K562 (cell line): ENCODE measurements at regions not wholly inside any gene's neighbourhood (a gene's known extent, or its start where the extent isn't known, plus 50 kb on each side); places are given as distances from the start of the nearest gene placed in this dataset.

Source experiments
- ARHGAP35 ChIP-seq: fragments of 450-650 bp; IDR thresholded peaks from 2 replicates; pipeline ENCODE4 v1.6.1; 2018; ENCODE audit not compliant: partially characterized antibody
- CEBPB ChIP-seq: fragments of 450-650 bp; IDR thresholded peaks from 2 replicates; pipeline ENCODE4 v1.6.1; 2016; ENCODE audit warnings: missing genetic modification characterization, missing compliant biosample characterization
- E2F1 ChIP-seq: sonication (generic); formaldehyde crosslinking; IDR thresholded peaks from 2 replicates; pipeline ENCODE4 v1.8.1; 2023; ENCODE audit warnings: mild to moderate bottlenecking, missing genetic modification reagents, moderate library complexity
- ELF1 ChIP-seq: fragments of 200-800 bp; sonication (Bioruptor generic); IDR thresholded peaks from 2 replicates; pipeline ENCODE4 v1.6.1; 2016; ENCODE audit warnings: missing genetic modification characterization, missing compliant biosample characterization
- ERF ChIP-seq: fragments of 450-650 bp; formaldehyde crosslinking; IDR thresholded peaks from 2 replicates; pipeline ENCODE4 v1.4.0; 2020; ENCODE audit warnings: mild to moderate bottlenecking, mixed read lengths
- GTF2B ChIP-seq: IDR thresholded peaks from 2 replicates; pipeline ENCODE4 v1.6.1; 2011; ENCODE audit not compliant: insufficient read length; ENCODE audit errors: extremely low read depth
- MBD1 ChIP-seq: fragments of 250-450 bp; sonication (Bioruptor Pico); IDR thresholded peaks from 2 replicates; pipeline ENCODE4 v1.8.0; 2022; ENCODE audit warnings: inconsistent platforms
- POLR2H ChIP-seq: IDR thresholded peaks from 2 replicates; pipeline ENCODE4 v1.6.1; 2016; ENCODE audit warnings: missing genetic modification characterization, low read depth, mild to moderate bottlenecking, control low read depth, missing compliant biosample characterization, moderate library complexity
- TAL1 ChIP-seq: fragments of 450-650 bp; IDR thresholded peaks from 2 replicates; pipeline ENCODE4 v1.6.1; 2016; ENCODE audit warnings: mild to moderate bottlenecking
- ZBTB12 ChIP-seq: fragments of 250-450 bp; sonication (Bioruptor Pico); IDR thresholded peaks from 2 replicates; pipeline ENCODE4 v1.4.0; 2020
- ZEB2 ChIP-seq: fragments of 450-650 bp; IDR thresholded peaks from 2 replicates; pipeline ENCODE4 v1.6.1; 2016
- ZNF143 ChIP-seq: sonication (generic); formaldehyde crosslinking; IDR thresholded peaks from 2 replicates; pipeline ENCODE4 v1.9.0; 2022; ENCODE audit warnings: mild to moderate bottlenecking, missing genetic modification reagents

GRCh38 chr12:88648625-88649024 is 68.4 kb upstream of the KITLG start (continued):
- TF ChIP-seq MBD1 (CRISPR knock-in tag): no peak
- TF ChIP-seq ZEB2: no peak
- TF ChIP-seq ZBTB12 (CRISPR knock-in tag): no peak
- no peak for TF ChIP-seq POLR2H (tag)
- TF ChIP-seq ARHGAP35: no peak
- TF ChIP-seq E2F1 (CRISPR knock-in tag): no peak
- TF ChIP-seq TAL1: no peak
- TF ChIP-seq CEBPB (tag): no peak
- TF ChIP-seq ELF1 (tag): no peak
- no peak for TF ChIP-seq ERF (CRISPR knock-in tag)
- no peak for TF ChIP-seq GTF2B
- TF ChIP-seq ZNF143: no peak
